Neural crest cell (in vitro differentiated cells): ENCODE measurements at regions not wholly inside any gene's neighbourhood (a gene's known extent, or its start where the extent isn't known, plus 50 kb on each side); places are given as distances from the start of the nearest gene placed in this dataset.
"Not testable (repeated sequence)": the region's sequence is repeated elsewhere in the genome, so short reads cannot be mapped to it uniquely, and the experiment has no call there.

Experiments
- DNase-seq: peaks from one replicate; pipeline ENCODE4 v3.0.0; 2021; ENCODE audit warnings: low read depth, mixed read lengths, low spot score
- H3K27ac Mint-ChIP-seq: one replicate; pipeline ENCODE4 v1.8.0; 2021; ENCODE audit warnings: mild to moderate bottlenecking, mixed read lengths; ENCODE audit not compliant: unreplicated experiment
- H3K27me3 Mint-ChIP-seq: 2 replicates; pipeline ENCODE4 v1.8.0; 2021; ENCODE audit warnings: low read depth, mild to moderate bottlenecking, mixed read lengths
- H3K36me3 Mint-ChIP-seq: 2 replicates; pipeline ENCODE4 v1.8.0; 2021; ENCODE audit warnings: low read depth, mild to moderate bottlenecking, mixed read lengths
- H3K4me1 Mint-ChIP-seq: 2 replicates; pipeline ENCODE4 v1.8.0; 2021; ENCODE audit warnings: mixed read lengths
- H3K4me3 Mint-ChIP-seq: one replicate; pipeline ENCODE4 v1.8.0; 2021; ENCODE audit warnings: mild to moderate bottlenecking, mixed read lengths
- H3K9me3 Mint-ChIP-seq: 2 replicates; pipeline ENCODE4 v1.8.0; 2021; ENCODE audit warnings: mixed read lengths
- CTCF ChIP-seq: fragments of 200-600 bp; sonication (generic); conservative IDR thresholded peaks from 2 replicates; pipeline ENCODE4 v1.5.0; 2021; ENCODE audit warnings: antibody characterized with exemption, mild to moderate bottlenecking

- Mint-ChIP-seq H3K9me3 (peaks cover 6% of the 10 kb centered on the region), H3K27me3 (no peaks in the 10 kb centered on the region), H3K36me3 (peaks cover 4% of the 10 kb centered on the region), H3K4me3 (no peak overlapping the region), H3K4me1 (no peaks in the 10 kb centered on the region), H3K27ac (no peak overlapping the region)
- no peak for DNase-seq
- TF ChIP-seq CTCF, result no peak
Observed at GRCh38 chr18:64372850-64373249, 224.0 kb upstream of the LINC00305 start.

- not testable (repeated sequence) for H3K27me3 Mint-ChIP-seq, H3K27ac Mint-ChIP-seq, DNase-seq, H3K9me3 Mint-ChIP-seq, H3K36me3 Mint-ChIP-seq, H3K4me3 Mint-ChIP-seq, H3K4me1 Mint-ChIP-seq
Observed at GRCh38 chr18:64369830-64370440, 221.0 kb upstream of the LINC00305 start.

GRCh38 chr18:64365106-64365505 is 216.2 kb upstream of the LINC00305 start:
- H3K27me3 Mint-ChIP-seq, result no peaks in the 10 kb centered on the region
- H3K4me1 Mint-ChIP-seq, result no peaks in the 10 kb centered on the region
- DNase-seq, result no peak
- peaks cover 4% of the 10 kb centered on the region for H3K36me3 Mint-ChIP-seq
- no peak overlapping the region for H3K4me3 Mint-ChIP-seq
- TF ChIP-seq CTCF, result no peak
- peaks cover 9% of the 10 kb centered on the region for H3K9me3 Mint-ChIP-seq
- no peak overlapping the region for H3K27ac Mint-ChIP-seq

- TF ChIP-seq CTCF, result no peak
- Mint-ChIP-seq H3K36me3 (no peaks in the 10 kb centered on the region), H3K4me3 (no peak overlapping the region), H3K27ac (no peak overlapping the region), H3K9me3 (no peaks in the 10 kb centered on the region), H3K27me3 (no peaks in the 10 kb centered on the region), H3K4me1 (peaks cover 25% of the 10 kb centered on the region)
- DNase-seq, result no peak
Observed at GRCh38 chr18:64337673-64338072, 188.8 kb upstream of the LINC00305 start.

- Mint-ChIP-seq H3K27ac (no peak overlapping the region), H3K9me3 (no peaks in the 10 kb centered on the region), H3K4me3 (no peak overlapping the region), H3K36me3 (no peaks in the 10 kb centered on the region), H3K27me3 (no peaks in the 10 kb centered on the region), H3K4me1 (peaks cover 28% of the 10 kb centered on the region)
- no peak for TF ChIP-seq CTCF
- DNase-seq, result no peak
Observed at GRCh38 chr18:64337018-64337417, 188.1 kb upstream of the LINC00305 start.

GRCh38 chr18:64334748-64335147 is 185.9 kb upstream of the LINC00305 start:
- DNase-seq, result no peak
- H3K9me3 Mint-ChIP-seq, result peaks cover 4% of the 10 kb centered on the region
- no peak for TF ChIP-seq CTCF
- no peak overlapping the region for H3K4me3 Mint-ChIP-seq
- no peak overlapping the region for H3K27ac Mint-ChIP-seq
- no peaks in the 10 kb centered on the region for H3K27me3 Mint-ChIP-seq
- H3K36me3 Mint-ChIP-seq, result no peaks in the 10 kb centered on the region
- peaks cover 35% of the 10 kb centered on the region for H3K4me1 Mint-ChIP-seq
